ENCODE measurements at regions not wholly inside any gene's neighbourhood (a gene's known extent, or its start where the extent isn't known, plus 50 kb on each side); places are given as distances from the start of the nearest gene placed in this dataset.

GRCh38 chr19:16023146-16023915 lies 53.0 kb upstream of the TPM4 start:
- TF ChIP-seq CTCF (IDR thresholded peaks at IDR 0.05) (no peak), POLR2A (IDR thresholded peaks at IDR 0.05) (no peak), POLR2AphosphoS5 (IDR thresholded peaks at IDR 0.05) (no peak)

All from upper lobe of left lung (tissue), 4 donors.